Motor neuron (in vitro differentiated cells): ENCODE measurements at regions not wholly inside any gene's neighbourhood (a gene's known extent, or its start where the extent isn't known, plus 50 kb on each side); places are given as distances from the start of the nearest gene placed in this dataset.

Source experiments
- ATAC-seq, 8 experiments: fragments of 200-7000 bp; cut with Tn5 transposase; replicated peaks in 6 of 8; 2 replicates each; pipeline ENCODE4 v1.8.0; 2021; ENCODE audit warnings: mild to moderate bottlenecking in 8 of 8, moderate library complexity in 8 of 8
- H3K27ac ChIP-seq, 2 donors: fragments of 250-450 bp; sonication (Bioruptor Pico); 2 replicates each; pipeline ENCODE4 v1.9.0; 2021; ENCODE audit warnings: antibody characterized with exemption in 2 of 2, mild to moderate bottlenecking in 2 of 2, moderate library complexity in 1 of 2
- H3K4me1 ChIP-seq, 2 donors: fragments of 250-450 bp; sonication (Bioruptor Pico); replicated peaks in 1 of 2; 2 replicates each; pipeline ENCODE4 v1.6.1; 2021; ENCODE audit warnings: antibody characterized with exemption in 2 of 2, mild to moderate bottlenecking in 2 of 2, moderate library complexity in 1 of 2
- H3K4me3 ChIP-seq, 5 donors: fragments of 250-450 bp; sonication (Bioruptor Pico); 2 replicates each; pipeline ENCODE4 v1.9.0; 2021; ENCODE audit warnings: antibody characterized with exemption in 5 of 5, mild to moderate bottlenecking in 5 of 5, moderate library complexity in 4 of 5
- WGBS, 10 experiments: fragments of 450-650 bp; shearing (Covaris generic); methylation state at CpG; one replicate each; pipeline ENCODE4 v1.0.0; 2022; 5-methylcytosine and 5-hydroxymethylcytosine counted together
- in situ Hi-C, 9 experiments: fragments of 400-800 bp; cut with MboI; loops; one replicate each; pipeline ENCODE4 v1.15.0; 2021; ENCODE audit warnings: low sequenced_read_pairs in 9 of 9, low pct_unique_long_range_greater_than_20kb in 2 of 9; ENCODE audit not compliant: unreplicated experiment in 9 of 9

DNA sequence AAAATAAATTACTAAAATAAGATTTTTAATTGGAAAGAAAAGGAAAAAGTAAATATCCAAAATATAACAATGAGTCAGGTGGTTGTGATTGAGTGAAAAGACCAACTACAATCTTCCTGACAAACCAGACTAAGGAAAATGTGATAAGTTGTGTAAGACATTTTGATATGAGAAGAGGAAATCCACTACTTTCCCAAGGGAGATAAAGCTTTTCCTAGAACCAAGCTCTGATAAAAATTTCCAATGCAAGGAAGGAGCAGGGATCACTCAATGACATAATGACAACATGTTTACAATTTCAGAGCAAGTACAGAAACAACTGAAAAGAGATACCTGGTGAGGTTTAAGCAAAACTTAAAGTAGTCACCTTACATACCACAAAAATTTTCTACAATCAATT lies 305.1 kb upstream of the RASGEF1B start:
- no peak for ATAC-seq
- no peak overlapping the region for H3K27ac ChIP-seq
- in situ Hi-C loops = no loop called here
- H3K4me3 ChIP-seq = no peak overlapping the region
- no peaks in the 10 kb centered on the region for H3K4me1 ChIP-seq

DNA sequence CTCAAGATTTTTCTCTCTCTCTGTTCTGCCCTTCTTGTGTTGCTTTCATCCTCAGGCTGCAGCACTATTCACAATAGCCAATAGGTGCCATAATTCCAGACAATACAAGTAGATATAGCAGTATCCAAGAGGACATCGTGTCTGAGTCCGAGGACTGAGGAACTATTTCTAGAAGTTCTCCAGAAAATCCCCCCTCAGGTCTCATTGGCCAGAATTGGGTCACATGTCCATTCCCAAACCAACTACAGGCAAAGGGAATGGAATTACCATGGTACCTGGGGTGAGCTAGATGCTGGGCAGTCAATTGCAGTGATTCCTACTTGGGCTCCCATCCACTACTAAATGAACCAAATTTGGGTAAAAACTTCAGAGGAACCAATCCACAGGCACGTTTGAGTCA lies 301.9 kb upstream of the RASGEF1B start:
- Histone ChIP-seq H3K4me3 (no peak overlapping the region), H3K27ac (no peak overlapping the region), H3K4me1 (no peaks in the 10 kb centered on the region)
- WGBS, 10 experiments = 14 to 100% (median 92%) methylated on average over 1 to 3 of the region's 3 CpGs; no CpG with 5 or more reads in 3 of the 10 experiments
- in situ Hi-C loops = no loop called here
- ATAC-seq = no peak

DNA sequence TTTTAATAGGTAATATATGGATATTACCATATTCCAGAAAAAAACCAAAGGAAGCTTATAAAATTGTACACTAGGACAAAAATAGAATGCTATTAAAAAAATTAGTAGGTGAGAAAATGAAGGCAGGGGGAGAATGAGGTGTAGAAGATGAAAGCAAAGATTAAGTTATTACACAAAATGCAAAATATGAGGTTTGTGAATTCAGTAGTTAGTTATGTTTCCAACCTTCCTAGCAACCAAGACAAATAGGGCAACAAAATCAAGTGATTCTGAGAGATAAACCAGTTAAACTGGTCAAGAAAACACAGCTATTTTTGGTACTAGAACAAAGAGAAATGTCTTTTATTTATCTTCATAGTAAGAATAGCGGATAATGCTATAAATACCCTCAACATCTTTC lies 300.0 kb upstream of the RASGEF1B start:
- no peak for ATAC-seq
- H3K27ac ChIP-seq = no peak overlapping the region
- no peak overlapping the region for H3K4me3 ChIP-seq
- WGBS, 10 experiments = 20 to 100% (median 83%) methylated on average over 1 of the region's 1 CpG; no CpG with 5 or more reads in 1 of the 10 experiments
- H3K4me1 ChIP-seq = no peaks in the 10 kb centered on the region
- in situ Hi-C loops = no loop called here

DNA sequence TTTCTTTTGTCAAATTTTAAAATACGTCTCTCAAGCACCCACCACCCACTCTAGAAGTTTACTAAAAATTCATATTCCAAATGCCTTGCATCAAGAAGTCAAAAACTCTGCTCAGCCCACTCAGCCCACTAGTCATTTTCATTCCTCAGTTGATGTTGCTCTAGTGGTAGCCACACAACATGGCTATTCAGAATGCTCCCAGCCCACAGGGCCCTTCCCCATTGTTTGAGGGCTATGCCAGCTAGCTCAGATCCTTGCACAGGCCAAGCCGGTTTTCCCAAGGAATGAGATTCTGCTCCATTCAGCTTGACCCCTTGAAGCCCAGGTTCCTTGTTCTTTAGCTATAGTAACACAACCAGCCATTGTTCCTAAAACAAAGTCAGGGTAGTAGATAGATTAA lies 297.5 kb upstream of the RASGEF1B start:
- Histone ChIP-seq H3K4me3 (no peak overlapping the region), H3K4me1 (no peaks in the 10 kb centered on the region), H3K27ac (no peak overlapping the region)
- WGBS, 10 experiments = 0 to 100% (median 71%) methylated on average over 1 to 2 of the region's 2 CpGs; no CpG with 5 or more reads in 1 of the 10 experiments
- ATAC-seq = no peak
- in situ Hi-C loops = no loop called here

DNA sequence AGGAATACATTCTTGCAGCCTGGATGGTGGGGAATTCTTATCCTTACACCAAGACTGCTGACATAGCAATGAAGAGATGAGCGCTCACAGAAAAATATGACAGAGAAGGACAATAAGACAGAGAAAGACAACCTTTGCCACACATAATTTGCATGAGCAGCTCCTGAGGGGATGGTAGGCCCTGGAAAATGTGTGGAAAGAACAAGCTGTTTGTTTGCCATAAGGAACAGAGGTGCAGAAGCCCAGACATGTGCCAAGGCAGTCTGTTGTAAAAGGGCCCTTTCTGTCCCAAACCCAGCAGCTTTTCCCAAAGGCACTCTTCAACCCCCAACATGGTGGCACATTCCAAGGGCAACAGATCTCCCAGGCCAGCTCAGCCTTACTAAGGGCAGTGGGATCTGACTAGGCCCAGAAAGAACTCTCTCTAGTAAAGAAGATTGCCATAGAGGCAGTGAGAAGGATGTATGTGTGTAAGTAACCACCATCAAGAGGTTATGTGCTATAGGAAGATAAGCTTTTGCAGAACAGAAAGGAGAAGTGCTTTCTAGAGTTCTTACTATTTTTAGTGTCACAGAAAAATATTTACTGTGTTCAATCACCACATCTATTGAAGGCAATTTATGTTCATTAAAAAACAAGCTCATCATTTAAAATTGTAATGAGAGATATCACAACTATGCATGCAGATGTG lies 287.0 kb upstream of the RASGEF1B start:
- peaks cover 3 to 9% of the 10 kb centered on the region in 2 donors for H3K4me1 ChIP-seq
- 22 to 100% (median 100%) methylated on average over 1 of the region's 1 CpG; no CpG with 5 or more reads in 4 of the 10 experiments for WGBS, 10 experiments
- H3K27ac ChIP-seq = peak overlapping the region in 1 of 2 donors; percentile 14
- in situ Hi-C loops = no loop called here
- ATAC-seq = peak in 4 of 8 experiments; percentile 5 to 43 (median 16)
- no peak overlapping the region for H3K4me3 ChIP-seq

DNA sequence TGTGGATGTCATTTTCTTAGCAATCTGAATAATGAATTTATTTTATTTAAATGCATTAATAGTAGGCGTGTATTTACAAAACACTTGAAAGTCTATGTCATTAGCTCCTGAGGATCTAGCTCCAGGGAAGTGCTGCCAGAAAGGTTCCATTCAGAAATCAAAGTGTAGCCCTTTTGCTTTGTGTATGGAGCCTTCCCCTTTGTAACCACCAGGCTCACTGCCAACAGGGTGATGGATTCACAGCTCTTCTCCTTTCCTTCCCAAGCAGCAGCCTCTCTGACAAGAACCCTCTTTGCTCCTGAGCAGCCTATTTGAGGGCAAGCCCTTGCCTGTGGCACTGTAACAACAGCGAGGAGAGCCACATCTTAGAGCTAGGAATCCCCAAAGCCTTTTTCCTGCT lies 286.0 kb upstream of the RASGEF1B start:
- peaks cover 3 to 9% of the 10 kb centered on the region in 2 donors for H3K4me1 ChIP-seq
- in situ Hi-C loops = no loop called here
- ATAC-seq = peak in 5 of 8 experiments; percentile 12 to 98 (median 64)
- no peak overlapping the region for H3K4me3 ChIP-seq
- 20 to 100% (median 60%) methylated on average over 1 to 2 of the region's 2 CpGs; no CpG with 5 or more reads in 1 of the 10 experiments for WGBS, 10 experiments
- no peak overlapping the region for H3K27ac ChIP-seq

DNA sequence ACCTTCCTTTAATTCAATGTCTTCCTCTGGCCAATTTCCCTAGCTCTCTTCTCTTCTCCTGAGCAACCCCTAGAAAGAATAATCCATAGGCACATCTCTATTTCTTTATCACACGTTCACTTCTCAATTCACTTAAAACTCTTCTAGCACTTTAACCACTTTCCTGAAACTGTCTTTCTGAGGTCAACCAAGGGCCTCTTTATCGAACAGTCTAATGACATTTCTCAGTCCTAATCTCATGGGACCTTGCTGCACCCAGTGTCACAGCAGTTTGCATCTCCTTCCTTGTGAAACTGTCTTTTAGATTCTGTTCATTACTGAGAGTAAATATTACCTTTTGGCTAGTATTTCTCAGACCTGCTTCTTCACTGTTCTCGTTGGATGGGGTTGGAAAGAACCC lies 285.3 kb upstream of the RASGEF1B start:
- Histone ChIP-seq H3K4me3 (no peak overlapping the region), H3K27ac (no peak overlapping the region), H3K4me1 (peaks cover 3 to 9% of the 10 kb centered on the region in 2 donors)
- ATAC-seq = no peak
- WGBS, 10 experiments = 19 to 100% (median 88%) methylated on average over 1 to 3 of the region's 3 CpGs
- in situ Hi-C loops = no loop called here

DNA sequence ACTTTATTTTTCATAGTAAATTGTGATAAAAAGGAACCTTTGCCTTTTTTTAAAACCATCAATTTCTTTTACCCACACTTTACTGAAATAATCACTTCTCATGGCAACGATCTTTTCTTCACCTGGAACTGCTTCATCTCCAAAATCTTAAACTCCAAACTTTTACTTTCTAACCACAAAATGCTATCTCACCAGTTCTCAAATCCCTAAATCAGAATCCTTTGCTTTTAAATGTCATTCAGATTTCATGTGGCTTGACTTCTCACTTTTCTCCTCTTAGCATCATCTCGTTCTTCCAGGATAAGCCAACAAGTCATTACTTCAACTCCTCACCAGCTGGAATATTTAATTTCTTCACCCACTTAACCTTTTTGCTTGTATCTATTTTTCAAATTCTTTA lies 284.3 kb upstream of the RASGEF1B start:
- Histone ChIP-seq H3K4me1 (peaks cover 3 to 9% of the 10 kb centered on the region in 2 donors), H3K4me3 (no peak overlapping the region), H3K27ac (no peak overlapping the region)
- WGBS, 10 experiments = 11 to 100% (median 87%) methylated on average over 1 to 2 of the region's 2 CpGs
- ATAC-seq = no peak
- in situ Hi-C loops = no loop called here

DNA sequence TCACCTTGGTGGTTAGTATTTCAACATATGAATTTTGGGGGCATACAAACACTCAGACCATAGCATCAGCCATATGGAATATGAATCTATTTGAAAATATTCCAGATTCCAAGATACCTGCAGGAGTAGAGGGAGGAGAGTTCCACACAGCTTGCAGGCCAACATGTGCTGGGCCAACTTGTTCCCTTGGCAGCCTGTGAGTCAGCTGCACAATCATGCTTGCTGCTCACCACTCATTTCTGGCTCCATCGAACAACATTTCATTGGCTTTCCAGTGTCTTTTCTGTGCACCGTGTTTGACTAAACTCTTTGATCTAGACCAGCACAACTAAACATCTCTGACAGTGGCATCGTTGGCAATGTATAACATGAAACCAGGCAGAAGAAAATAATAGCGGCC lies 282.5 kb upstream of the RASGEF1B start:
- Histone ChIP-seq H3K4me1 (peaks cover 3 to 8% of the 10 kb centered on the region in 2 donors), H3K4me3 (no peak overlapping the region), H3K27ac (no peak overlapping the region)
- 8 to 100% (median 90%) methylated on average over 1 to 4 of the region's 4 CpGs for WGBS, 10 experiments
- no peak for ATAC-seq
- in situ Hi-C loops = no loop called here

DNA sequence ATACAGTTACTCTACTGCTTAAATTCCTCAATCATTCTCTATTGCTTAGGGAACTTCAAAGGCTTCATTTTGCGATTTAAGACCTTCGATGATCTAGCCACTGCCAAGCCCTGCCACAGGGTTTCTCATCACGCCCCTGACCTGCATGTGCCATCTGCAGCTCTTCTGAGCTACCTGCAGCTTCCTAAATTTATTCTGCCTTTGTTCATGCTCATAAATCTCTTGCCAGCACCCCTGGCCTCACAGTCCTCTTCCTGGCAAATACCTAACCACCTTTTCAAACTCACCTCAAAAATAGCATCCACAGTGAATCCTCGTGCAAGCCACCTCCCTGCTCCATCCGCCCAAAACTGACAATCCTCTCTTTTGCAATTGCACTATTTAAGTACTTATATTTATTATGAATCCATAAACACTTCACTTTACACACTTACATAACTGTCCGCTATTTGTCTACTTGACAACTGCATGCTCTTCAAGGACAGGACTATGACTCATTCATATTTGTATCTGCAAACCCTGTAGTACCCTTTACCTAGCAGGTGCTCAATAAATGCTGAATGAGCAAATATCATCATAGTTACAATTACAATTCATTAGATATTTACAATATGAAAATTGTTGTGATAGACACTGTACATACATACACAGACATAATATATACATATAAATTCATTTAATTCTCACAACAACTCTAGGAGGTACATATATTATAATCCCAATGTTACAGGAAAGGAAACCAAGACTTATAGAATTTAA lies 280.0 kb upstream of the RASGEF1B start:
- H3K4me3 ChIP-seq = no peak overlapping the region
- WGBS, 10 experiments = 26 to 97% (median 88%) methylated on average over 4 to 6 of the region's 6 CpGs
- in situ Hi-C loops = no loop called here
- H3K4me1 ChIP-seq = no peaks in the 10 kb centered on the region
- ATAC-seq = no peak
- H3K27ac ChIP-seq = no peak overlapping the region

DNA sequence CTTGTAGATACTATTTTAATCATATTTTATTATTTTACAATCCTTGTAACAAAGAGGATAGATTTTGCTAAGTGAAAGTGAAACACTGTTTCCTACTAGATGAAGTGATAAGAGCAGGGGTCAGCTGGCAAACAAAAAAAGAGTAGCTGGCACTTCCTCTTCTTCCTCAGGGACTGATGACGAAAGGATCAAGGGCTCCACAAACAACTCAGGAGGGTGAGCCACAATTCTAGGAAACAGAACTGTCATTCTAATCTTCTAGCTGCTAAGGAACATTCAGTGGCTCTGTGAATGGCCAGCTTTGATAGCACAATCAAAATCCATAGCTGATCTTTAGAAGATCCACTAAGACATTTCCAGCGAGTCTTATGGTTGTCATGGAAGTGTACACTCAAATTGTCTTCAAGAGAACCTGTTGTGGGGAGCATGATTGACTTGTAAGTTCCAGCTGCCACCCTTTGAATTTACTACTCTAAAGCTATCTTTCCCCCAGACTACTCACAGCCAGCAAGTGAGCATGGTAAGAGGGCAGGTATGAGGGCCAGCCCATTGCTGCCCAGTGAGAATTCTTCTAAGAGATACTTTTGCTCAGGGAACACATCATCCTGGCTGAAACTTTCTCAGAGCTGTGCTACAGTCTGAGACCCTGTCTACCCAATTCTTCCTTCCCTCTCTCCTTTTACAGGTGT lies 275.7 kb upstream of the RASGEF1B start:
- 50 to 100% (median 71%) methylated on average over 1 to 2 of the region's 2 CpGs; no CpG with 5 or more reads in 4 of the 10 experiments for WGBS, 10 experiments
- Histone ChIP-seq H3K4me1 (peaks cover 0 to 5% of the 10 kb centered on the region in 2 donors), H3K27ac (no peak overlapping the region), H3K4me3 (no peak overlapping the region)
- in situ Hi-C loops = no loop called here
- no peak for ATAC-seq

DNA sequence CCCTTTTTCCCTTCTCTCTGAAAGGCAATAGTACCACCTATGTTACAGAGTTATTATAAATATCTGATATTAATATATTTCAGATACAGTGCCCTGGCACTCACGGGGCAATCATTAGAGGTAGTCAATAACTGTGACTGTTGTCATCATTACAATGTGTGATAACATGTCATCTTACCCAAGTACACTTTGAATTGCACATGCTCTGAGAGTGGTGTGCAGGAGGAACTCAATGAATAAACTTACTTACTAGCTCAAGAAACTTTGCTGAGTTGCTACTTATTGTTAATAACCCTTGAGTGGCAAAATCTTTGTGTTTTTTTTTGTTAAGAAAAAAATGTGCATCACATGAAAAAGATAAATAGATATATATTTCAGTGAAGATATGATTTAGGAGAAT lies 275.1 kb upstream of the RASGEF1B start:
- no peak for ATAC-seq

DNA sequence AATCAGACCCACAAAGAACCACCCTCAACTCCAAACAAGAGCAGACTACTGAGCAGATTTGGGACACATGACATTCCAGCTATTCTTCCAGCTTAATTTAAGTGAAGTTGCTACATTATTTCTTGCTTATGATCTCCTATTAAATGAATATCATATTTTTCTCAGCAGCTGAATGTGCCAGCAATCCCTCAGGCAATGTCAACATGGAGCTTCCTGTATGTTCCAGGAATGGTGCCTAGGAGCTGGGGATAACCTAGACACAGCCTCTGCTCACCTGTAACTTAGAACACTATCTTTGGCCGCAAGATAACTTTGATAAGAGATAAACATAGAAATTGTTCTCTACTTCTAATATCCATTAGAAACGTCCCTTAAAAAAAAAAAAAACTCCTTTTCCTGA lies 274.4 kb upstream of the RASGEF1B start:
- in situ Hi-C loops = no loop called here
- Histone ChIP-seq H3K4me3 (no peak overlapping the region), H3K27ac (no peak overlapping the region), H3K4me1 (peaks cover 0 to 5% of the 10 kb centered on the region in 2 donors)
- WGBS, 10 experiments = 35 to 100% (median 66%) methylated on average over 1 to 2 of the region's 2 CpGs; no CpG with 5 or more reads in 4 of the 10 experiments
- no peak for ATAC-seq

More for the DNA sequence above, 275.1 kb upstream of the RASGEF1B start:
- Histone ChIP-seq H3K4me3 (no peak overlapping the region), H3K4me1 (peaks cover 0 to 5% of the 10 kb centered on the region in 2 donors), H3K27ac (no peak overlapping the region)
- 11 to 100% (median 63%) methylated on average over 1 of the region's 1 CpG; no CpG with 5 or more reads in 3 of the 10 experiments for WGBS, 10 experiments
- in situ Hi-C loops = no loop called here
